Choroid plexus epithelial cell (primary cell): ENCODE measurements at regions not wholly inside any gene's neighbourhood (a gene's known extent, or its start where the extent isn't known, plus 50 kb on each side); places are given as distances from the start of the nearest gene placed in this dataset.

Source experiments
- DNase-seq: peaks from one replicate; pipeline ENCODE4 v3.0.0-alpha.2; 2010; ENCODE audit warnings: low read depth
- H3K4me3 ChIP-seq: 2 replicates; pipeline ENCODE4 v1.5.1; 2011; ENCODE audit warnings: low read depth, mild to moderate bottlenecking, control low read depth, low read length, moderate library complexity
- TF ChIP-seq, protein P1 (sequence below): conservative IDR thresholded peaks from 2 replicates; pipeline ENCODE4 v1.5.1; 2011; ENCODE audit warnings: low read depth, mild to moderate bottlenecking, control low read depth, inconsistent platforms, low read length, moderate library complexity

DNA sequence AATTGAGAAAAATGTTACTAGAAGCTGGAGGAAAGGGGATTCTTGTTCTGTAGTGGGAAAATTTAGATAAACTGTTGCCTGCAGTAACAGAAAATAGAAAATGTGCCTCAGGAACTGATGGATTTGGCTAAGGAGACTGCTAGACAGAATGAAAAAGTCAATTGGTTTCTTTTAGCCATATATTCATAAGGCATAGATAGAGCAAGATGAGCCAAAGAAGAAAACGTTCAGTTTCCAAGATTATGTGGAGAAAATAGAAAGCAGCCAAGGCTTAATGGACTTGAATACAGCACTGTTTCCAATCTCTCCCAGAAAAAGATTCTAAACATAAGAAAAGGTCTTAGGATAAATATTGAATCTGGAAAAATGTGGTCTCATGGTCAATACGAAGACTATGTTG lies 115.1 kb upstream of the TCF21 start:
- TF ChIP-seq, protein P1, sequence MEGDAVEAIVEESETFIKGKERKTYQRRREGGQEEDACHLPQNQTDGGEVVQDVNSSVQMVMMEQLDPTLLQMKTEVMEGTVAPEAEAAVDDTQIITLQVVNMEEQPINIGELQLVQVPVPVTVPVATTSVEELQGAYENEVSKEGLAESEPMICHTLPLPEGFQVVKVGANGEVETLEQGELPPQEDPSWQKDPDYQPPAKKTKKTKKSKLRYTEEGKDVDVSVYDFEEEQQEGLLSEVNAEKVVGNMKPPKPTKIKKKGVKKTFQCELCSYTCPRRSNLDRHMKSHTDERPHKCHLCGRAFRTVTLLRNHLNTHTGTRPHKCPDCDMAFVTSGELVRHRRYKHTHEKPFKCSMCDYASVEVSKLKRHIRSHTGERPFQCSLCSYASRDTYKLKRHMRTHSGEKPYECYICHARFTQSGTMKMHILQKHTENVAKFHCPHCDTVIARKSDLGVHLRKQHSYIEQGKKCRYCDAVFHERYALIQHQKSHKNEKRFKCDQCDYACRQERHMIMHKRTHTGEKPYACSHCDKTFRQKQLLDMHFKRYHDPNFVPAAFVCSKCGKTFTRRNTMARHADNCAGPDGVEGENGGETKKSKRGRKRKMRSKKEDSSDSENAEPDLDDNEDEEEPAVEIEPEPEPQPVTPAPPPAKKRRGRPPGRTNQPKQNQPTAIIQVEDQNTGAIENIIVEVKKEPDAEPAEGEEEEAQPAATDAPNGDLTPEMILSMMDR: no peak
- H3K4me3 ChIP-seq: no peak overlapping the region
- no peak for DNase-seq

DNA sequence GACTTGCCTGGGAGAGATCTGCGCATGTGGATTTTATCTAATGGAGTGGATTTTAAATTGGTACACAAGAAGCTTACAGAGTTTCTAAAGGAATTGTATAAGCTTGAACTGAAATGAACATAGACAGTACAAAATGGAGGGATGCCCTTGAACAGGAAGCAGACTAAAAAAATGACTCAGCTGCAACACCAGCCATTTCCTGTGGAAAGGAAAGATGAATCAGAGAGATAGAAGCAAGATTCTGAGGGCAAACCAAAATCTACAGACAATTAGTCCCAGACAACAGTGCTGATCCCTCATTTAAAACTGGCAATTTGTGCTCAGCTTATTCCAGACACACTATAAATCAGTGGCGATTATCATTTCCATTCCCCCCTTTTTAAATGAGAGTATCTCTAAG lies 114.6 kb upstream of the TCF21 start:
- DNase-seq: peak; percentile 65
- no peak overlapping the region for H3K4me3 ChIP-seq
- TF ChIP-seq, protein P1: no peak

DNA sequence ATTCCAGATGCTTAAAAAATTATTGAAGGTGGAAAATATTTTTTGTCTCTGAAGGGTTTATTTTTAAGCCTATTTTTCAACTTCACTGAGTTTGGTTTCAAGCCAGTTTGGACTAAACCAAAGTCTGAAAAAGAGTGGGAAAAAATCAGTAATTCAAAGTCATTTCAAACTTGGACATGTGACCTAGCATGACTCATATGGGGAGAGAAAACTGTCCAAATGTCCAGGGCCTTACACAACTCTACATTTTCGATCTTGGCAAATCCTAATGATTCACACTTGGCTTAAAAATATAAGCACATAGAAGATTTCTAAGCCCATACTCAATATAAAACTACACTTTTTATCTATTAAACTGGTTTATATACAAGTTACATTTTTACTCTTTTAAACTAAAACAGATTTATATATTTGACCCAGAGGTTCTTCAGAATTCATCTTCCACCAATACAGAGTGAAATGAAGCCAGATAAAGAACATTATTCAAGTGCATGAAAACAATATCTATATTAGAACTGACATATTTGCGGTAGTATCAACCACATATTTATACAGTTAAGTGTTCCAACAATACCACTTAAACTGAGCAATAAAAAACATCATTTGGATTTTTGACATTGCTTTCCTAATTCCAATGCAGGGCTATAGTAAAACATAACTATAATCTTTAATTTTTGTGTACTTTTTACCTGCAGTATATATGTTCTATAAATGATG lies 110.3 kb upstream of the TCF21 start:
- TF ChIP-seq, protein P1: no peak
- no peak overlapping the region for H3K4me3 ChIP-seq
- DNase-seq: peak; percentile 97

DNA sequence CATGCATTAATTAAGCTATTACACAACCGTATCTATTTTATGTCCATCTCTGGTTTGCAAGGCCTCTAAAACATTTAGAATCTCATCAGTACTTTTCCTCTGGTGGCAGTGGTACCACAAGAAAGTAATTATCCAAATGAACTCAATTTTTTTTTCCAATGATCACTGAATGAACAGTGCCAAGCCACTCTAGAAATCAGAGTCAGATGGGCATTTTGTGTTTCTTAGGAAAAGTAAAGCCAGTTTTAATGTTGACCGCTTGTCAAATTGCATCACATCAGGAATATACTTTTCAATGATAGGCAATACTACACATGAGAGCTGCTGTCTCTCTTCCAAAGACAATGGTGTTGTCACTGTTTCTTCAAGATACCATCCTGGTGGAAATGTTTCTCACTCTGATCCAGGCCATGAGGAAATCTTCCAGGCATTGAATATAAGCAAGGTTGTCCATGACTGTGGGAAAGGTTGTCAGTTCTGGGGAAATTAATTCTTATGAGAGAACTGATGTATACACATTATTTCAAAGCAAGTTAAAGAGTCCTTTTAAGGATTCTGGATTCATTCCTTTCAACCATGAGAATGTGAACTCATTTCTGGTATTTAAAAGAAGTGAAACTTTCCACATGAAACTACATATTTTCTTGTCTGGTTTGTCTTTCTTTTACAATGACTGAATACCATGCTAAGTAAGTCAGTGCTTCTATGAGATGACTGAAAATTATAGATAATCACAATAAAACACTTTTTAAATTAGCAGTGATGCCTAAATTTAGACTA lies 108.8 kb upstream of the TCF21 start:
- TF ChIP-seq, protein P1: no peak
- no peak overlapping the region for H3K4me3 ChIP-seq
- no peak for DNase-seq

DNA sequence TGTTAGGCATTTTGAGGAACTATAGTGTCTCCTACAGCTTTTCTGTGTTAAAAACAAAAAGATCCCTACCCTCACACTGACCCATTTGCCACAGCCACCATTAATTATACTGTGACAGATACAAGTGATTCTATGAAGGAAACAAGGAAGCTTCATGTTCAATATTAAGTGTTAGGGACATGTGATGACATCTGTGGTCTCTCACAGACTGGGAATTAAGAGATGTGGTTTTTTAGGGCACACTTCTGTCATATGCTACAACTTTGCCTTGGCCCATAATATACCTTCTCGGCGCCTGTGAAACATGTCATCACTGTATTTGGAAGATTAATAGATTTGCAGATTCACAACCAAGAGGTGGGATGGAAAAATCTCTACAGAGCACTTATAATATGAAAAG lies 102.9 kb upstream of the TCF21 start:
- no peak for DNase-seq
- TF ChIP-seq, protein P1: no peak
- no peak overlapping the region for H3K4me3 ChIP-seq

DNA sequence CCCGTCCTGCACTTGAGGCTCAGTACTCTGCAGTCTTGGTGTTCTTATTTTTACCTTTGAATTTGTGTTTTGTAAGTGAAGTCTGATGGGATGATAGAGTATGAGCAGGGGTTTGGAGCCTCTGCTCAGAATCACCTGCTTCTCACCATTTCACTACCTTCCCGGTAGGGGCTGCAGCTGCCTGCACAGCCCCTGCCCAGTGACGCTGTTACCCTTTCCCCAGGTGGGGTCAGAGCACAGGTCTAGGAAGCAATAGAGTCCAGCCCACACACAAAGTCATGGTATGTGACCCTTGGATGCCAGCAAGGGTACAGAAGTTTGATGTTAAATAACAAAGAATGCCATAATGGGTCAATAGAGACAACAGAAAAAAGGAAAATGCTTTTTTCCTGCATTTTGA lies 101.8 kb upstream of the TCF21 start:
- H3K4me3 ChIP-seq: no peak overlapping the region
- TF ChIP-seq, protein P1: no peak
- no peak for DNase-seq
